Mesothelial cell of epicardium (in vitro differentiated cells): ENCODE measurements at regions not wholly inside any gene's neighbourhood (a gene's known extent, or its start where the extent isn't known, plus 50 kb on each side); places are given as distances from the start of the nearest gene placed in this dataset.

ENCODE experiments used
- DNase-seq, 2 experiments: peaks; one replicate each; pipeline ENCODE4 v3.0.0; 2021; ENCODE audit warnings: low spot score in 2 of 2; ENCODE audit not compliant: unreplicated experiment in 2 of 2
- H3K27ac Mint-ChIP-seq: 2 replicates; pipeline ENCODE4 v1.8.0; 2021; ENCODE audit warnings: mixed read lengths
- H3K27me3 Mint-ChIP-seq: 2 replicates; pipeline ENCODE4 v1.8.0; 2021; ENCODE audit warnings: low read depth, mixed read lengths
- H3K36me3 Mint-ChIP-seq: 2 replicates; pipeline ENCODE4 v1.8.0; 2021; ENCODE audit warnings: mixed read lengths
- H3K4me1 Mint-ChIP-seq: 2 replicates; pipeline ENCODE4 v1.8.0; 2021; ENCODE audit warnings: mixed read lengths
- H3K4me3 Mint-ChIP-seq: 2 replicates; pipeline ENCODE4 v1.8.0; 2021; ENCODE audit warnings: mild to moderate bottlenecking, moderate library complexity, mixed read lengths
- H3K9me3 Mint-ChIP-seq: 2 replicates; pipeline ENCODE4 v1.8.0; 2021; ENCODE audit warnings: mixed read lengths
- CTCF ChIP-seq: fragments of 200-600 bp; sonication (generic); IDR thresholded peaks from one replicate; pipeline ENCODE4 v1.5.0; 2021; ENCODE audit warnings: antibody characterized with exemption; ENCODE audit not compliant: unreplicated experiment

DNA sequence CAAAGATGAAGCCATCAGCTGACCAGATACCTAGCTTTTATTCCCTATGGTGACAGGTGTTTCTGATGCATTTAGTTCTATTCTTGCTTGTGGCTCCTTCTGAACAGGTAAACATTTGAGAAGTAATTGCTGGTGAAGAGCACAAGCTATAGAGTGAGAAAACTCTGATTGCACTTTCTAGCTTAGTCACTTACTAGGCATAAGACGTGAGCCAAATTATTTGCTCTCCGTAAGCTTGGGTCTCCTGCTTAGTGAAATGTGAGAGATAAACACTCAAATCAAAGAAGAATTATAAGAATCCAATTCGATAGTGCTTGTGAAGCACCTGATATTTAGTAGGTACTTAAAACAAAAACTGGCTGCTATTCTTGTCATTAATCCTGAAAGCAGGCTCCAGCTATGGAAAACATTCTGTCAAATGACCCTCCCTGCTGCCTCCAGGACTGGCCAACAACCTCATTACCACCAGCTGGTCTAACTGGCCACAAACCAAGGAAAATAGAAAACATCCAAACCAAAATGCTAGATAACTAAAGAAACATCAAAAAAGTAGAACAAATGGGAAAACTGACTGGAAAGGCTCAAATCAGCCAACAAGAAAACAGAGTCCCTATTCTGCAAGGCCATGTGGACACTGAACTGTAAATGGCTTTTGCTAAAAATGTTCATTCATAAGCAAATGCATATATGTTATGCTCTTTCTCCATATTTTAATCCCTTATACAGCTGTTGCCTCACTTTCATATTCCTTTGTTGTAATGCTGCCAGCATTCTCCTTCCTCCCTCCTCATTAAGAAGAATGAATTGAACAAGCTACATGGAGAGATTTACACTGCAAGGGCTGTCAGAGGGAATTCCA is 616.1 kb downstream of the DTWD2 start:
- H3K4me3 Mint-ChIP-seq: no peak overlapping the region
- no peak for DNase-seq
- TF ChIP-seq CTCF: no peak
- no peaks in the 10 kb centered on the region for H3K9me3 Mint-ChIP-seq
- H3K27me3 Mint-ChIP-seq: no peaks in the 10 kb centered on the region
- H3K27ac Mint-ChIP-seq: peak overlapping the region; percentile 51
- H3K36me3 Mint-ChIP-seq: no peaks in the 10 kb centered on the region
- peaks cover 15% of the 10 kb centered on the region for H3K4me1 Mint-ChIP-seq

GRCh38 chr5:118366429-118366828 is 621.9 kb downstream of the DTWD2 start:
- DNase-seq: no peak
- H3K4me1 Mint-ChIP-seq: peaks cover 2% of the 10 kb centered on the region
- no peaks in the 10 kb centered on the region for H3K36me3 Mint-ChIP-seq
- no peak overlapping the region for H3K27ac Mint-ChIP-seq
- H3K4me3 Mint-ChIP-seq: no peak overlapping the region
- TF ChIP-seq CTCF: no peak
- H3K27me3 Mint-ChIP-seq: no peaks in the 10 kb centered on the region
- H3K9me3 Mint-ChIP-seq: peaks cover 6% of the 10 kb centered on the region

DNA sequence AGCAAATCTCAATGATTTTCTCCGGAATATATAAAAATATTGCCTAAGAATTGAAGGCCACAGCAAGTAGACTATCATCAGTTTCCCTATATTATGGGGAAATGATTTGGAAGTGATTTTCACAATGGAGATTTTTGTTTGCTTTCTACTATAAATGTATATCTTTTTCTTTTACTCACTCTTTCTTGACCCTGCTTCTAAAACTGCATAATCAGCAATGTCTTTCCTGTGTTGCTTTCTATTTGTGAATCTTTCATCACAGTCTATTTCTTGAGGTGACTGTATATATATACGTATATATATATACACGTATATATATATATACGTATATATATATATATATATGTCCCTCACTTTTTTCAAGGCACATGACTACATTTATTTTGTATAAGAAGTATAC is 622.6 kb downstream of the DTWD2 start:
- no peak overlapping the region for H3K27ac Mint-ChIP-seq
- no peak overlapping the region for H3K4me3 Mint-ChIP-seq
- H3K9me3 Mint-ChIP-seq: peaks cover 6% of the 10 kb centered on the region
- H3K4me1 Mint-ChIP-seq: no peaks in the 10 kb centered on the region
- no peaks in the 10 kb centered on the region for H3K27me3 Mint-ChIP-seq
- no peaks in the 10 kb centered on the region for H3K36me3 Mint-ChIP-seq
- no peak for TF ChIP-seq CTCF
- no peak for DNase-seq

GRCh38 chr5:118354797-118355196 is 633.5 kb downstream of the DTWD2 start:
- Mint-ChIP-seq H3K9me3 (peaks cover 3% of the 10 kb centered on the region), H3K4me1 (peaks cover 2% of the 10 kb centered on the region), H3K36me3 (no peaks in the 10 kb centered on the region), H3K27me3 (no peaks in the 10 kb centered on the region), H3K4me3 (no peak overlapping the region), H3K27ac (no peak overlapping the region)
- no peak for TF ChIP-seq CTCF
- no peak for DNase-seq

DNA sequence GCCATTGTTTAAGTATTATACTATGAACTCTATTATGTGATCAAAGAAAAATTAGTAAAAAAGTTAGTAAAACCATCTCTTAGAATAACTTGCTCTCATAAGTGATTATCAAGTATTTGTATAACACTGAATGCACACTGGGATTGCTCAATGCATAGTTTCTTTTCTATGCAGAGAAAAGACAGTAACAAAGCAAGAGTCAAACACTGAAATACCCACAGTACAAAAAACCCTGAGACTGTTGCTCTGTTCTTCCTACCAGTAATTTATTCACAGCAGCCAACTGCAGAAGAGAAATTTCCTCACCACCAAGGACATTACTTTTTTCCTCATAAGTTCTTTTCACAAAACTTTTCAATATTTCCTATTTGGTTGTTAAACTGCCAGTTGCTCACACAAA is 634.4 kb downstream of the DTWD2 start:
- no peak overlapping the region for H3K4me3 Mint-ChIP-seq
- no peaks in the 10 kb centered on the region for H3K27me3 Mint-ChIP-seq
- TF ChIP-seq CTCF: no peak

More for the DNA sequence above, 634.4 kb downstream of the DTWD2 start:
- Mint-ChIP-seq H3K36me3 (no peaks in the 10 kb centered on the region), H3K27ac (no peak overlapping the region), H3K4me1 (peaks cover 2% of the 10 kb centered on the region), H3K9me3 (peaks cover 7% of the 10 kb centered on the region)
- DNase-seq: no peak
